22Rv1 (cell line): ENCODE measurements at regions not wholly inside any gene's neighbourhood (a gene's known extent, or its start where the extent isn't known, plus 50 kb on each side); places are given as distances from the start of the nearest gene placed in this dataset.

Experiments
- ZFX ChIP-seq: fragments of 450-650 bp; IDR thresholded peaks from 2 replicates; pipeline ENCODE4 v1.6.1; 2017; ENCODE audit warnings: antibody characterized with exemption, borderline replicate concordance
- TF ChIP-seq, protein P1 (sequence below): fragments of 450-650 bp; IDR thresholded peaks from 2 replicates; pipeline ENCODE4 v1.5.1; 2017; ENCODE audit warnings: mild to moderate bottlenecking

DNA sequence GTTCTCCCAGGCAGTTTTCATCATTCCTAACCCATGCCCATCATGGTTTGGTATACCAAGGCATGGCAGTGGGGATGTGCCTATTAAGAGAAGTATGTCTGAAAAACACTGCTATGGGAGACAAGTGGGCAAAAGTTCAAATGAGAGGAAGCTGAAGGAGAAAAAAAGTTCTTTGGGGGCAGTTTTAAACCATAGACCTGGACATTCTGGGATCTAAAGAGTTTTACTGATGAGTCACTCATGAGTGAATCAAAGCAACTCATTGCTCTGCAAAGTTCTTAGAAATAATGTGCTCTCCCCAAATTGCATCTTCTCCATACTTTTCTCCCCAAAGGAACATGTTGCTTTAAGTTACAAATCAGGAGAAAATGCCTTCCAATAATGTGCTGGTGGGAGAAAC lies 256.9 kb upstream of the MTPN start:
- TF ChIP-seq, protein P1, sequence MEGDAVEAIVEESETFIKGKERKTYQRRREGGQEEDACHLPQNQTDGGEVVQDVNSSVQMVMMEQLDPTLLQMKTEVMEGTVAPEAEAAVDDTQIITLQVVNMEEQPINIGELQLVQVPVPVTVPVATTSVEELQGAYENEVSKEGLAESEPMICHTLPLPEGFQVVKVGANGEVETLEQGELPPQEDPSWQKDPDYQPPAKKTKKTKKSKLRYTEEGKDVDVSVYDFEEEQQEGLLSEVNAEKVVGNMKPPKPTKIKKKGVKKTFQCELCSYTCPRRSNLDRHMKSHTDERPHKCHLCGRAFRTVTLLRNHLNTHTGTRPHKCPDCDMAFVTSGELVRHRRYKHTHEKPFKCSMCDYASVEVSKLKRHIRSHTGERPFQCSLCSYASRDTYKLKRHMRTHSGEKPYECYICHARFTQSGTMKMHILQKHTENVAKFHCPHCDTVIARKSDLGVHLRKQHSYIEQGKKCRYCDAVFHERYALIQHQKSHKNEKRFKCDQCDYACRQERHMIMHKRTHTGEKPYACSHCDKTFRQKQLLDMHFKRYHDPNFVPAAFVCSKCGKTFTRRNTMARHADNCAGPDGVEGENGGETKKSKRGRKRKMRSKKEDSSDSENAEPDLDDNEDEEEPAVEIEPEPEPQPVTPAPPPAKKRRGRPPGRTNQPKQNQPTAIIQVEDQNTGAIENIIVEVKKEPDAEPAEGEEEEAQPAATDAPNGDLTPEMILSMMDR: no peak
- no peak for TF ChIP-seq ZFX
